ENCODE measurements at regions not wholly inside any gene's neighbourhood (a gene's known extent, or its start where the extent isn't known, plus 50 kb on each side); places are given as distances from the start of the nearest gene placed in this dataset.

- TF ChIP-seq AHDC1 (CRISPR knock-in tag; IDR thresholded peaks at IDR 0.05; ENCODE audit: borderline replicate concordance) (0 out of 2 replicates have a peak, but pooled peaks have one; percentile 3), PCBP2 (optimal IDR thresholded peaks at IDR 0.05; ENCODE audit: low read depth, low read length, poor library complexity, severe bottlenecking) (no peak), ATF1 (CRISPR knock-in tag; IDR thresholded peaks at IDR 0.05) (peak; percentile 42; the same call in 1 of the 2 replicates), ZNF354B (CRISPR knock-in tag; IDR thresholded peaks at IDR 0.05) (0 out of 2 replicates have a peak, but pooled peaks have one; percentile 39), KLF12 (CRISPR knock-in tag; IDR thresholded peaks at IDR 0.05; ENCODE audit: borderline replicate concordance) (no peak), ZHX1 (CRISPR knock-in tag; IDR thresholded peaks at IDR 0.05; ENCODE audit: low read depth) (no peak), SPEN (CRISPR knock-in tag; IDR thresholded peaks at IDR 0.05; ENCODE audit: low read depth) (no peak), TGIF2 (CRISPR knock-in tag; IDR thresholded peaks at IDR 0.05) (0 out of 2 replicates have a peak, but pooled peaks have one; percentile 2)
These were observed 74.2 kb upstream of the TMEM170B start (continued) for GRCh38 chr6:11463398-11463780.

Measured in HepG2 (cell line).